Chondrocyte (in vitro differentiated cells): ENCODE measurements at regions not wholly inside any gene's neighbourhood (a gene's known extent, or its start where the extent isn't known, plus 50 kb on each side); places are given as distances from the start of the nearest gene placed in this dataset.

Experiments
- DNase-seq: peaks from one replicate; pipeline ENCODE4 v3.0.0; 2021; ENCODE audit warnings: mixed read lengths, low spot score
- H3K27ac Mint-ChIP-seq: one replicate; pipeline ENCODE4 v1.8.0; 2021; ENCODE audit warnings: mild to moderate bottlenecking, moderate library complexity, mixed read lengths; ENCODE audit not compliant: unreplicated experiment
- H3K27me3 Mint-ChIP-seq: 2 replicates; pipeline ENCODE4 v1.8.0; 2021; ENCODE audit warnings: low read depth, mixed read lengths
- H3K36me3 Mint-ChIP-seq: 2 replicates; pipeline ENCODE4 v1.8.0; 2021; ENCODE audit warnings: low read depth, mixed read lengths
- H3K4me1 Mint-ChIP-seq: 2 replicates; pipeline ENCODE4 v1.8.0; 2021; ENCODE audit warnings: low read depth, mild to moderate bottlenecking, mixed read lengths
- H3K4me3 Mint-ChIP-seq: one replicate; pipeline ENCODE4 v1.8.0; 2021; ENCODE audit warnings: mild to moderate bottlenecking, moderate library complexity, mixed read lengths; ENCODE audit not compliant: unreplicated experiment
- H3K9me3 Mint-ChIP-seq: 2 replicates; pipeline ENCODE4 v1.8.0; 2021; ENCODE audit warnings: low read depth, mixed read lengths
- CTCF ChIP-seq: fragments of 200-600 bp; sonication (generic); IDR thresholded peaks from 2 replicates; pipeline ENCODE4 v1.5.0; 2021; ENCODE audit warnings: antibody characterized with exemption, mild to moderate bottlenecking, moderate library complexity

DNA sequence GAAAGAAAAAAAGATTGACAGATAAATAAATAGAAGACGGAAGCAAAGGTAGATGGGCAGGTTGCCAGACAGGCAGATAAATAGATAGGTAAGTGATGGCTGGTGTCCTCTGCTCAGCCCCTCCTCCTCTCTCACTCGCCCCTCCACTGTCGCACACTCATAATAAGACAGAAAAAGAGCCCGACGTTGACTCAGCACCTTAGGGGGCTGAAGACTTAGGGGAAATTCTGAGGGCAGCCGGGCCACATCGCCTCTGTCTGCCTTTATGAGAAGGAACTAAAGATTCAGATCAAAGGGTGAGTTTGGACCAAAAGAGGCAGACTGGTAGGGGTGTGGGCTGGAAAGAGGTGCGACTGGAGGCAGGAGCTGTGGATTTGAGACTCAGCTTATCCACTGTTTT lies 158.1 kb upstream of the IGSF21 start:
- Mint-ChIP-seq H3K4me3 (no peak overlapping the region), H3K9me3 (no peaks in the 10 kb centered on the region), H3K27me3 (peaks cover 30% of the 10 kb centered on the region), H3K27ac (no peak overlapping the region), H3K4me1 (no peaks in the 10 kb centered on the region), H3K36me3 (no peaks in the 10 kb centered on the region)
- DNase-seq, result no peak
- TF ChIP-seq CTCF, result no peak

GRCh38 chr1:17950728-17951127 lies 156.9 kb upstream of the IGSF21 start:
- no peak overlapping the region for H3K27ac Mint-ChIP-seq
- H3K4me3 Mint-ChIP-seq, result no peak overlapping the region
- peaks cover 28% of the 10 kb centered on the region for H3K27me3 Mint-ChIP-seq
- no peak for DNase-seq
- no peaks in the 10 kb centered on the region for H3K4me1 Mint-ChIP-seq
- H3K36me3 Mint-ChIP-seq, result no peaks in the 10 kb centered on the region
- no peaks in the 10 kb centered on the region for H3K9me3 Mint-ChIP-seq
- TF ChIP-seq CTCF, result no peak

DNA sequence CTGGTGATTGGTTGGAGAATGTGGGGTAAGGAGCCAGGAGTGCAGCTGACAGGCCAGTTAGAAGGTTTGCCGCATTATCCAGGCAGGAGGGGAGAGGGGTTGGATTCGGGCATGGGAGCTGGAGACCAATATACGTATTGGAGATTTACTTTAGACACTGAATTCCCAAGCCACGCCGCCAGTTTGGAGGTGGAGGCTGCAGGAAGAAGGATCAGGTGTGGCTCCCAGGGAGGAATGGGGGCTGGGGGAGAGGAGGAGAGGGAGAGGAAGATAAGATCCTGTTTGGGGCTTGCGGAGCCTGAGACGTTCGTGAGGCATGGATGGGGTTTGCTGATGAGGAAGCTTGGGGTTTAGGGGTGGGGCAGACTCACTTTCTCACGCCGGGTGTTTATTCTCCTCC lies 155.1 kb upstream of the IGSF21 start:
- Mint-ChIP-seq H3K9me3 (no peaks in the 10 kb centered on the region), H3K27me3 (peaks cover 23% of the 10 kb centered on the region), H3K36me3 (no peaks in the 10 kb centered on the region), H3K4me3 (no peak overlapping the region), H3K4me1 (no peaks in the 10 kb centered on the region), H3K27ac (no peak overlapping the region)
- no peak for DNase-seq
- TF ChIP-seq CTCF, result no peak

DNA sequence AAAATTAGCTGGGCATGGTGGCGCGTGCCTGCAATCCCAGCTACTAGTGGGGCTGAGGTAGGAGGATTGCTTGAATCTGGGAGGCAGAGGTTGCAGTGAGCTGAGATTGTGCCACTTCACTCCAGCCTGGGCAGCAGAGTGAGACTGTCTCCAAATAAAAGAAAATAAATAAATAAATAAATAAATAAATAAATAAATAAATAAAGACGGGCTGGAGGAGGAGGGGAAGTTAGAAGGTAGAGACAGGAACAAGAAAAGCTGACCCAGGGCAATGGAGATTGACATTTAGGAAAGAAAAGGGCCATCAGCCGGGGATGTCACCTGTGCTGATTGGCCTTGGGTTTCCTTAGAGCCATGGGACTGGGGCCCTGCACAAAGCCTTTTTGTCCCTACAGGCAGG lies 153.7 kb upstream of the IGSF21 start:
- Mint-ChIP-seq H3K27ac (no peak overlapping the region), H3K27me3 (peaks cover 31% of the 10 kb centered on the region)
- no peak for TF ChIP-seq CTCF

DNA sequence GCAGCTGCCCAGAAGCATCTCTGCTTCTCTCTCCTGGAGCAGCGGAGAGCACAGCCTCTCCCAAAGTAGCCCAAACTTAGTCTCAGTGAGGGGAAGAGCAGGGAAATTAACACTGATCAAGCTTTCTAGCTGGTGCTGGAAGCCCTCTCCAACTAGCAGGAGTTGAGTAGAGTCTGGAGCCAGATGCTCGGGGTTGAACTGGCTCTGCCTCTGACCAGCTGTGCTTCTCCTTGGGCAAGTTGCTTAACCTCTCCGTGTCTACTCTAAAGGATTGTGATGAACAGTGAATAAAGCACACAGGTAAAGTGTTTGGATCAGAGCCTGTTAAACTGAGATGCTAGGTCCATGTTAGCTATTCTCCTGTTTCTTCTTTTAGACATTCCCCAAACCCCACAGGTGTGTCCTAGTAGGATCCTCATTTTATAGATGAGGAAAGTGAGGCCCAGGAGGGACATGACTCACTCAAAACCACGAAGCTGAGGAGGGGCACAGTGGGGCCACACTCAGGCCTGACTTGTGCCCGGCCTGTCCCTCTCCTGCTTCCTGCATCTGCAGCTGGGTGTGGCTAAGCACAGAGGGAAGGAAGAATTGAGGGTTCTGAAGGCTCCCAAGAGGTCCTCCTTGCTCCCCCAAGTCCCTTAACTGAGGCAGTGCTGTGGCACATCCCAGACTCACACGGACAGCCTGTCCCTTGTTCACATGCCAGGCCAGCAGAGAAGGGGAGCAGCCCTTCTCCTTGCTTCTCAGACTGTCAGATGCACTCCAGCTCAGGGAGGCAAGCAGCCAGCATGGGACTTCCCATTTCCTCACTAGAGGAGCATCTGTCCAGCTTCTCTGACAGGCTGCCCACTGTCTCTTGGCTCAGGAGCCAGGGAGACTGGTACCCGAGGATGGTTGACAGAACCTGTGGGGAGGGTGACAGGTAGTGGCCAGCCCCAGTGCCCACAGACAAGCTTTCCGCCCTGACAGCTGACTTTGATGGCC lies 152.0 kb upstream of the IGSF21 start:
- Mint-ChIP-seq H3K9me3 (no peaks in the 10 kb centered on the region), H3K27me3 (peaks cover 34% of the 10 kb centered on the region), H3K4me1 (no peaks in the 10 kb centered on the region), H3K27ac (no peak overlapping the region), H3K4me3 (no peak overlapping the region), H3K36me3 (no peaks in the 10 kb centered on the region)
- DNase-seq, result no peak
- no peak for TF ChIP-seq CTCF

More for the DNA sequence above, 153.7 kb upstream of the IGSF21 start:
- DNase-seq, result no peak
- Mint-ChIP-seq H3K36me3 (no peaks in the 10 kb centered on the region), H3K9me3 (no peaks in the 10 kb centered on the region), H3K4me1 (no peaks in the 10 kb centered on the region), H3K4me3 (no peak overlapping the region)
